LNCAP (cell line): ENCODE measurements at regions not wholly inside any gene's neighbourhood (a gene's known extent, or its start where the extent isn't known, plus 50 kb on each side); places are given as distances from the start of the nearest gene placed in this dataset.

ENCODE experiments used
- CTCF ChIP-seq: fragments of 450-650 bp; IDR thresholded peaks from 2 replicates; pipeline ENCODE4 v1.5.1; 2017; ENCODE audit warnings: mild to moderate bottlenecking

GRCh38 chr5:162520878-162521277, 453.3 kb downstream of the GABRG2 start:
- no peak for TF ChIP-seq CTCF

GRCh38 chr5:162529209-162529608, 461.6 kb downstream of the GABRG2 start:
- TF ChIP-seq CTCF = no peak

- TF ChIP-seq CTCF = no peak
Observed at GRCh38 chr5:162529886-162530285, 462.3 kb downstream of the GABRG2 start.

- no peak for TF ChIP-seq CTCF
Observed at GRCh38 chr5:162543437-162543836, 475.9 kb downstream of the GABRG2 start.

GRCh38 chr5:162544905-162545304, 477.3 kb downstream of the GABRG2 start:
- no peak for TF ChIP-seq CTCF

- no peak for TF ChIP-seq CTCF
Observed at GRCh38 chr5:162550236-162550635, 482.7 kb downstream of the GABRG2 start.

- no peak for TF ChIP-seq CTCF
Observed at GRCh38 chr5:162558120-162558519, 490.5 kb downstream of the GABRG2 start.

GRCh38 chr5:162567644-162568043, 500.1 kb downstream of the GABRG2 start:
- TF ChIP-seq CTCF = no peak
